ENCODE measurements at regions not wholly inside any gene's neighbourhood (a gene's known extent, or its start where the extent isn't known, plus 50 kb on each side); places are given as distances from the start of the nearest gene placed in this dataset.
"Not testable (repeated sequence)": the region's sequence is repeated elsewhere in the genome, so short reads cannot be mapped to it uniquely, and the experiment has no call there.

- TF ChIP-seq RORB (CRISPR knock-in tag; IDR thresholded peaks at IDR 0.05), result no peak
- TF ChIP-seq PRRX2 (CRISPR knock-in tag; IDR thresholded peaks at IDR 0.05), result no peak
- TF ChIP-seq ZMAT4 (CRISPR knock-in tag; IDR thresholded peaks at IDR 0.05), result no peak
- TF ChIP-seq SOX15 (CRISPR knock-in tag; IDR thresholded peaks at IDR 0.05), result no peak
- no peak for TF ChIP-seq E2F1 (CRISPR knock-in tag; IDR thresholded peaks at IDR 0.05)
- TF ChIP-seq ZNF671 (CRISPR knock-in tag; IDR thresholded peaks at IDR 0.05), result no peak
- TF ChIP-seq STAT6 (CRISPR knock-in tag; conservative IDR thresholded peaks at IDR 0.05; ENCODE audit: low read depth), result no peak
- no peak for TF ChIP-seq ZNF416 (CRISPR knock-in tag; IDR thresholded peaks at IDR 0.05)
- TF ChIP-seq ZNF425 (CRISPR knock-in tag; conservative IDR thresholded peaks at IDR 0.05), result no peak
- no peak for TF ChIP-seq ARID4B (CRISPR knock-in tag; IDR thresholded peaks at IDR 0.05; ENCODE audit: borderline replicate concordance)
- no peak for TF ChIP-seq GRHL2 (CRISPR knock-in tag; IDR thresholded peaks at IDR 0.05; ENCODE audit: insufficient replicate concordance, severe bottlenecking)
- TF ChIP-seq TEAD4 (CRISPR knock-in tag; IDR thresholded peaks at IDR 0.05), result no peak
- POLR2A ChIA-PET, result no interaction called here
- ATAC-seq, result no peak
Measured at GRCh38 chr3:22380253-22380652, 629.2 kb upstream of the ZNF385D start.

GRCh38 chr3:22381564-22381963, 630.6 kb upstream of the ZNF385D start:
- CTCF ChIA-PET; H3K9me3 Mint-ChIP-seq; DNase-seq (ENCODE audit: low spot score); H3K27ac Mint-ChIP-seq; POLR2A ChIA-PET; H3K4me1 Mint-ChIP-seq; H3K27me3 Mint-ChIP-seq (ENCODE audit: low read depth); ATAC-seq; H3K36me3 Mint-ChIP-seq: not testable (repeated sequence)
- peak overlapping the region; percentile 43 for H3K4me3 Mint-ChIP-seq

More at GRCh38 chr3:22380253-22380652, 629.2 kb upstream of the ZNF385D start:
- no peak overlapping the region for H3K27ac Mint-ChIP-seq
- no peaks in the 10 kb centered on the region for H3K27me3 Mint-ChIP-seq (ENCODE audit: low read depth)
- DNase-seq (ENCODE audit: low spot score), result no peak
- H3K4me1 Mint-ChIP-seq, result no peaks in the 10 kb centered on the region
- no peak overlapping the region for H3K4me3 Mint-ChIP-seq
- no peaks in the 10 kb centered on the region for H3K36me3 Mint-ChIP-seq
- CTCF ChIA-PET, result no interaction called here
- H3K9me3 Mint-ChIP-seq, result no peaks in the 10 kb centered on the region

- DNase-seq (ENCODE audit: low spot score), result no peak
- no peak for ATAC-seq
- no peak for TF ChIP-seq ZNF219 (CRISPR knock-in tag; IDR thresholded peaks at IDR 0.05; ENCODE audit: borderline replicate concordance)
- no peak for TF ChIP-seq MYBL2 (CRISPR knock-in tag; IDR thresholded peaks at IDR 0.05)
- no peak for TF ChIP-seq TCF7 (CRISPR knock-in tag; IDR thresholded peaks at IDR 0.05; ENCODE audit: low read depth)
- no peak for TF ChIP-seq CREM (CRISPR knock-in tag; IDR thresholded peaks at IDR 0.05)
- TF ChIP-seq ZSCAN18 (CRISPR knock-in tag; IDR thresholded peaks at IDR 0.05), result no peak
- no peak for TF ChIP-seq CDX4 (CRISPR knock-in tag; IDR thresholded peaks at IDR 0.05; ENCODE audit: borderline replicate concordance)
- no peak for TF ChIP-seq KAT7 (CRISPR knock-in tag; IDR thresholded peaks at IDR 0.05; ENCODE audit: borderline replicate concordance)
- POLR2A ChIA-PET, result no interaction called here
- Mint-ChIP-seq H3K27me3 (ENCODE audit: low read depth) (no peaks in the 10 kb centered on the region), H3K9me3 (no peaks in the 10 kb centered on the region), H3K27ac (no peak overlapping the region), H3K4me3 (no peak overlapping the region), H3K4me1 (no peaks in the 10 kb centered on the region), H3K36me3 (no peaks in the 10 kb centered on the region)
- CTCF ChIA-PET, result no interaction called here
Measured at GRCh38 chr3:22383285-22383684, 632.3 kb upstream of the ZNF385D start.

Data from WTC11 (cell line).